HEK293 (cell line): ENCODE measurements at regions not wholly inside any gene's neighbourhood (a gene's known extent, or its start where the extent isn't known, plus 50 kb on each side); places are given as distances from the start of the nearest gene placed in this dataset.

Experiments
- CTCF ChIA-PET: fragments of 350-600 bp; formaldehyde crosslinking; extraction: SDS; loops from one replicate; lab custom pipeline; 2021; ENCODE audit warnings: antibody characterized with exemption; lab: Yijun Ruan, JAX
- POLR2A ChIA-PET: fragments of 300-600 bp; formaldehyde crosslinking; extraction: SDS; loops from one replicate; lab custom pipeline; 2020; ENCODE audit warnings: antibody characterized with exemption, inconsistent platforms; lab: Yijun Ruan, JAX
- H3K27ac ChIP-seq: fragments of 200-500 bp; sonication (Bioruptor generic); 2 replicates; pipeline ENCODE4 v1.5.1; 2014; ENCODE audit warnings: low read depth, low read length, control low read depth, inconsistent platforms; ENCODE audit errors: extremely low read depth
- H3K36me3 ChIP-seq, 2 experiments: fragments of 200-500 bp in 1 of 2; sonication (Bioruptor generic) in 1 of 2; 1 replicate in 1 of 2; 2 replicates in 1 of 2; pipeline ENCODE4 v1.5.1; 2014 to 2017; ENCODE audit warnings: inconsistent platforms in 2 of 2, low read length in 2 of 2; ENCODE audit not compliant: control insufficient read depth in 2 of 2, insufficient read depth in 1 of 2
- H3K4me1 ChIP-seq: fragments of 200-500 bp; sonication (Bioruptor generic); 2 replicates; pipeline ENCODE4 v1.5.1; 2014; ENCODE audit warnings: mild to moderate bottlenecking, low read length, inconsistent platforms; ENCODE audit not compliant: control insufficient read depth, insufficient read depth
- H3K4me3 ChIP-seq: 2 replicates; pipeline ENCODE4 v1.5.1; 2011; ENCODE audit warnings: low read depth, mild to moderate bottlenecking, control low read depth, low read length, moderate library complexity
- H3K9me3 ChIP-seq: fragments of 200-500 bp; sonication (Bioruptor generic); 2 replicates; pipeline ENCODE4 v1.5.1; 2014; ENCODE audit warnings: low read depth, low read length, inconsistent platforms; ENCODE audit not compliant: control insufficient read depth, insufficient read depth
- EGR2 ChIP-seq: fragments of 450-650 bp; formaldehyde crosslinking; IDR thresholded peaks from 2 replicates; pipeline ENCODE4 v1.5.1; 2016; ENCODE audit warnings: low read depth, missing biosample characterization, missing genetic modification characterization
- GLI2 ChIP-seq: fragments of 450-650 bp; formaldehyde crosslinking; IDR thresholded peaks from 2 replicates; pipeline ENCODE4; 2017; ENCODE audit warnings: missing biosample characterization, missing genetic modification characterization, low read depth, borderline replicate concordance
- GLIS1 ChIP-seq: fragments of 450-650 bp; formaldehyde crosslinking; IDR thresholded peaks from 2 replicates; pipeline ENCODE4 v1.5.1; 2016; ENCODE audit warnings: missing biosample characterization, missing genetic modification characterization
- PRDM1 ChIP-seq: fragments of 450-650 bp; formaldehyde crosslinking; IDR thresholded peaks from 2 replicates; pipeline ENCODE4; 2016; ENCODE audit warnings: missing biosample characterization, missing genetic modification characterization
- PRDM4 ChIP-seq: fragments of 450-650 bp; formaldehyde crosslinking; IDR thresholded peaks from 2 replicates; pipeline ENCODE4 v1.5.1; 2017; ENCODE audit warnings: missing biosample characterization, missing genetic modification characterization
- SCRT1 ChIP-seq: fragments of 450-650 bp; formaldehyde crosslinking; IDR thresholded peaks from 2 replicates; pipeline ENCODE4 v1.5.1; 2016; ENCODE audit warnings: missing biosample characterization, missing genetic modification characterization, borderline replicate concordance
- WT1 ChIP-seq: fragments of 450-650 bp; formaldehyde crosslinking; IDR thresholded peaks from 2 replicates; pipeline ENCODE4 v1.5.1; 2016; ENCODE audit warnings: missing biosample characterization, missing genetic modification characterization
- ZBTB17 ChIP-seq: fragments of 450-650 bp; formaldehyde crosslinking; IDR thresholded peaks from 2 replicates; pipeline ENCODE4 v1.5.1; 2016; ENCODE audit warnings: missing biosample characterization, missing genetic modification characterization
- ZBTB21 ChIP-seq: fragments of 450-650 bp; formaldehyde crosslinking; IDR thresholded peaks from 2 replicates; pipeline ENCODE4 v1.5.1; 2017; ENCODE audit warnings: missing biosample characterization, missing genetic modification characterization
- ZEB2 ChIP-seq: fragments of 450-650 bp; formaldehyde crosslinking; IDR thresholded peaks from 2 replicates; pipeline ENCODE4 v1.5.1; 2016; ENCODE audit warnings: missing biosample characterization, missing genetic modification characterization
- ZFHX2 ChIP-seq: fragments of 450-650 bp; formaldehyde crosslinking; conservative IDR thresholded peaks from 2 replicates; pipeline ENCODE4 v1.5.1; 2016; ENCODE audit warnings: missing biosample characterization, missing genetic modification characterization
- ZIC2 ChIP-seq: fragments of 450-650 bp; formaldehyde crosslinking; IDR thresholded peaks from 2 replicates; pipeline ENCODE4 v1.5.1; 2016; ENCODE audit warnings: missing biosample characterization, missing genetic modification characterization
- ZNF10 ChIP-seq: fragments of 450-650 bp; formaldehyde crosslinking; IDR thresholded peaks from 2 replicates; pipeline ENCODE4 v1.5.1; 2017; ENCODE audit warnings: missing biosample characterization, missing genetic modification characterization
- ZNF114 ChIP-seq: fragments of 450-650 bp; formaldehyde crosslinking; IDR thresholded peaks from 2 replicates; pipeline ENCODE4 v1.5.0; 2017; ENCODE audit warnings: missing biosample characterization, missing genetic modification characterization
- ZNF174 ChIP-seq: fragments of 450-650 bp; formaldehyde crosslinking; IDR thresholded peaks from 2 replicates; pipeline ENCODE4 v1.5.0; 2017; ENCODE audit warnings: missing biosample characterization, mild to moderate bottlenecking, missing genetic modification characterization
- ZNF23 ChIP-seq: fragments of 450-650 bp; formaldehyde crosslinking; IDR thresholded peaks from 2 replicates; pipeline ENCODE4 v1.5.1; 2016; ENCODE audit warnings: missing biosample characterization, missing genetic modification characterization, borderline replicate concordance
- ZNF433 ChIP-seq: fragments of 450-650 bp; formaldehyde crosslinking; IDR thresholded peaks from 2 replicates; pipeline ENCODE4 v1.5.1; 2016; ENCODE audit warnings: missing biosample characterization, missing genetic modification characterization, low read depth
- ZNF488 ChIP-seq: fragments of 450-650 bp; formaldehyde crosslinking; IDR thresholded peaks from 2 replicates; pipeline ENCODE4 v1.5.1; 2016; ENCODE audit warnings: missing biosample characterization, missing genetic modification characterization
- ZNF548 ChIP-seq: fragments of 450-650 bp; formaldehyde crosslinking; IDR thresholded peaks from 2 replicates; pipeline ENCODE4 v1.5.1; 2016; ENCODE audit warnings: missing biosample characterization, missing genetic modification characterization
- ZNF561 ChIP-seq: fragments of 450-650 bp; IDR thresholded peaks from 2 replicates; pipeline ENCODE4 v1.5.1; 2018; ENCODE audit warnings: missing biosample characterization, missing genetic modification characterization, borderline replicate concordance
- ZNF580 ChIP-seq: fragments of 450-650 bp; formaldehyde crosslinking; IDR thresholded peaks from 2 replicates; pipeline ENCODE4 v1.5.1; 2016; ENCODE audit warnings: missing biosample characterization, missing genetic modification characterization
- ZNF629 ChIP-seq: fragments of 450-650 bp; formaldehyde crosslinking; IDR thresholded peaks from 2 replicates; pipeline ENCODE4 v1.5.1; 2017; ENCODE audit warnings: missing biosample characterization, missing genetic modification characterization
- TF ChIP-seq, protein P1 (sequence below): fragments of 450-650 bp; formaldehyde crosslinking; IDR thresholded peaks from 2 replicates; pipeline ENCODE4 v1.5.1; 2016; ENCODE audit warnings: missing biosample characterization, missing genetic modification characterization
- TF ChIP-seq, protein P2 (sequence below): fragments of 450-650 bp; formaldehyde crosslinking; IDR thresholded peaks from 2 replicates; pipeline ENCODE4 v1.5.1; 2016; ENCODE audit warnings: missing biosample characterization, missing genetic modification characterization
- TF ChIP-seq, protein P3 (sequence below): fragments of 450-650 bp; formaldehyde crosslinking; IDR thresholded peaks from 2 replicates; pipeline ENCODE4 v1.5.1; 2016; ENCODE audit warnings: missing biosample characterization, missing genetic modification characterization

DNA sequence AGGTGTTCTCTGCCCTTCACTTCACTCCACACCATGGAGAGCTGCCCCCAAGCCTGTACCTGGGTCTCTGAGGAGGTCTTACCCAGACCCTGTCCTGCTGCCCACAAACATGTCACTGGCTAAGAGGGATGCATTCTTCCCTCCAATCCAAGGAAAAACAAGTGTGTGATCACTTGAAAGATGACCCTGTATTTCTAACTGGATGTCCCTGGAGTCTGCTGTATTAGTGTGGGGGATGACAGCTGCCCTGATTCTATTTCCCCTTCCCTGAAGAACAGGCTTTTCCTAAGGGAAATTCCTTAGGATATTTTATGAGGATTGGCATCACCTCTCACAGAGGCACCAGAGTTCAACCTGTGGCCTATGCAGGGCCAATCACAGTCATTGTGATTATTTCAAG, 55.0 kb upstream of the GATA2 start:
- Histone ChIP-seq H3K36me3 (no peaks in the 10 kb centered on the region), H3K4me1 (no peaks in the 10 kb centered on the region), H3K4me3 (no peak overlapping the region), H3K27ac (no peak overlapping the region), H3K9me3 (no peaks in the 10 kb centered on the region)
- CTCF ChIA-PET: interaction anchor here (0.8 kb wide), 1 partner anchor 122 kb away, joined by 3 read pairs; no protein-coding TSS in a partner anchor
- TF ChIP-seq SCRT1 (no peak), PRDM4 (tag by site-specific recombination) (no peak), PRDM1 (tag by site-specific recombination) (no peak), ZNF488 (no peak), ZNF114 (no peak), ZNF174 (no peak), ZNF433 (no peak)
- TF ChIP-seq, protein P1, sequence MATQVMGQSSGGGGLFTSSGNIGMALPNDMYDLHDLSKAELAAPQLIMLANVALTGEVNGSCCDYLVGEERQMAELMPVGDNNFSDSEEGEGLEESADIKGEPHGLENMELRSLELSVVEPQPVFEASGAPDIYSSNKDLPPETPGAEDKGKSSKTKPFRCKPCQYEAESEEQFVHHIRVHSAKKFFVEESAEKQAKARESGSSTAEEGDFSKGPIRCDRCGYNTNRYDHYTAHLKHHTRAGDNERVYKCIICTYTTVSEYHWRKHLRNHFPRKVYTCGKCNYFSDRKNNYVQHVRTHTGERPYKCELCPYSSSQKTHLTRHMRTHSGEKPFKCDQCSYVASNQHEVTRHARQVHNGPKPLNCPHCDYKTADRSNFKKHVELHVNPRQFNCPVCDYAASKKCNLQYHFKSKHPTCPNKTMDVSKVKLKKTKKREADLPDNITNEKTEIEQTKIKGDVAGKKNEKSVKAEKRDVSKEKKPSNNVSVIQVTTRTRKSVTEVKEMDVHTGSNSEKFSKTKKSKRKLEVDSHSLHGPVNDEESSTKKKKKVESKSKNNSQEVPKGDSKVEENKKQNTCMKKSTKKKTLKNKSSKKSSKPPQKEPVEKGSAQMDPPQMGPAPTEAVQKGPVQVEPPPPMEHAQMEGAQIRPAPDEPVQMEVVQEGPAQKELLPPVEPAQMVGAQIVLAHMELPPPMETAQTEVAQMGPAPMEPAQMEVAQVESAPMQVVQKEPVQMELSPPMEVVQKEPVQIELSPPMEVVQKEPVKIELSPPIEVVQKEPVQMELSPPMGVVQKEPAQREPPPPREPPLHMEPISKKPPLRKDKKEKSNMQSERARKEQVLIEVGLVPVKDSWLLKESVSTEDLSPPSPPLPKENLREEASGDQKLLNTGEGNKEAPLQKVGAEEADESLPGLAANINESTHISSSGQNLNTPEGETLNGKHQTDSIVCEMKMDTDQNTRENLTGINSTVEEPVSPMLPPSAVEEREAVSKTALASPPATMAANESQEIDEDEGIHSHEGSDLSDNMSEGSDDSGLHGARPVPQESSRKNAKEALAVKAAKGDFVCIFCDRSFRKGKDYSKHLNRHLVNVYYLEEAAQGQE (tag by site-specific recombination): 0 out of 2 replicates have a peak, but pooled peaks have one; percentile 27
- POLR2A ChIA-PET: no interaction called here

- Histone ChIP-seq H3K4me3 (no peak overlapping the region), H3K9me3 (no peaks in the 10 kb centered on the region), H3K4me1 (no peaks in the 10 kb centered on the region), H3K36me3 (no peaks in the 10 kb centered on the region), H3K27ac (no peak overlapping the region)
- ChIA-PET POLR2A (no interaction called here), CTCF (interaction anchor here (0.7 kb wide), 1 partner anchor 11 kb away, joined by 3 read pairs; no protein-coding TSS in a partner anchor)
- no peak for TF ChIP-seq ZNF561 (tag by site-specific recombination)
- no peak for TF ChIP-seq GLI2 (tag by site-specific recombination)
- peak; percentile 40; the same call in 1 of the 2 replicates for TF ChIP-seq GLIS1
- no peak for TF ChIP-seq WT1
- no peak for TF ChIP-seq ZEB2 (tag by site-specific recombination)
- no peak for TF ChIP-seq ZBTB17 (tag by site-specific recombination)
- 0 out of 2 replicates have a peak, but pooled peaks have one; percentile 11 for TF ChIP-seq EGR2 (tag by site-specific recombination)
- no peak for TF ChIP-seq ZNF10
- TF ChIP-seq ZFHX2 (tag by site-specific recombination): peak; percentile 26; the same call in 1 of the 2 replicates
- TF ChIP-seq, protein P2, sequence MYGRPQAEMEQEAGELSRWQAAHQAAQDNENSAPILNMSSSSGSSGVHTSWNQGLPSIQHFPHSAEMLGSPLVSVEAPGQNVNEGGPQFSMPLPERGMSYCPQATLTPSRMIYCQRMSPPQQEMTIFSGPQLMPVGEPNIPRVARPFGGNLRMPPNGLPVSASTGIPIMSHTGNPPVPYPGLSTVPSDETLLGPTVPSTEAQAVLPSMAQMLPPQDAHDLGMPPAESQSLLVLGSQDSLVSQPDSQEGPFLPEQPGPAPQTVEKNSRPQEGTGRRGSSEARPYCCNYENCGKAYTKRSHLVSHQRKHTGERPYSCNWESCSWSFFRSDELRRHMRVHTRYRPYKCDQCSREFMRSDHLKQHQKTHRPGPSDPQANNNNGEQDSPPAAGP: peak; percentile 31; the same call in 1 of the 2 replicates
- peak; percentile 56; the same call in 1 of the 2 replicates for TF ChIP-seq ZNF629 (tag by site-specific recombination)
- TF ChIP-seq ZNF23 (tag by site-specific recombination): no peak
- TF ChIP-seq ZNF548 (tag by site-specific recombination): no peak
- peak; percentile 58 for TF ChIP-seq ZIC2 (tag by site-specific recombination)
- 0 out of 2 replicates have a peak, but pooled peaks have one; percentile 46 for TF ChIP-seq ZBTB21 (tag by site-specific recombination)
- TF ChIP-seq, protein P3, sequence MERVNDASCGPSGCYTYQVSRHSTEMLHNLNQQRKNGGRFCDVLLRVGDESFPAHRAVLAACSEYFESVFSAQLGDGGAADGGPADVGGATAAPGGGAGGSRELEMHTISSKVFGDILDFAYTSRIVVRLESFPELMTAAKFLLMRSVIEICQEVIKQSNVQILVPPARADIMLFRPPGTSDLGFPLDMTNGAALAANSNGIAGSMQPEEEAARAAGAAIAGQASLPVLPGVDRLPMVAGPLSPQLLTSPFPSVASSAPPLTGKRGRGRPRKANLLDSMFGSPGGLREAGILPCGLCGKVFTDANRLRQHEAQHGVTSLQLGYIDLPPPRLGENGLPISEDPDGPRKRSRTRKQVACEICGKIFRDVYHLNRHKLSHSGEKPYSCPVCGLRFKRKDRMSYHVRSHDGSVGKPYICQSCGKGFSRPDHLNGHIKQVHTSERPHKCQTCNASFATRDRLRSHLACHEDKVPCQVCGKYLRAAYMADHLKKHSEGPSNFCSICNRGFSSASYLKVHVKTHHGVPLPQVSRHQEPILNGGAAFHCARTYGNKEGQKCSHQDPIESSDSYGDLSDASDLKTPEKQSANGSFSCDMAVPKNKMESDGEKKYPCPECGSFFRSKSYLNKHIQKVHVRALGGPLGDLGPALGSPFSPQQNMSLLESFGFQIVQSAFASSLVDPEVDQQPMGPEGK (tag by site-specific recombination): peak; percentile 53; the same call in 1 of the 2 replicates
- no peak for TF ChIP-seq ZNF580 (tag by site-specific recombination)
These were observed 54.5 kb upstream of the GATA2 start for GRCh38 chr3:128547368-128547987.
